HepG2 (cell line): ENCODE measurements at regions not wholly inside any gene's neighbourhood (a gene's known extent, or its start where the extent isn't known, plus 50 kb on each side); places are given as distances from the start of the nearest gene placed in this dataset.

Experiments used
- ATAC-seq: fragments of 200-7000 bp; cut with Tn5 transposase; 3 replicates; pipeline ENCODE4 v1.9.1; 2020; ENCODE audit warnings: mild to moderate bottlenecking, moderate library complexity
- BruUV-seq: library from RNA; stranded (reverse); fragments of 400-500 nt; replicated peaks from 2 replicates; lab custom pipeline; 2021; lab: Mats Ljungman, UMichigan
- CTCF ChIA-PET: fragments of 300-600 bp; formaldehyde crosslinking; extraction: SDS; loops from one replicate; lab custom pipeline; 2021; ENCODE audit warnings: low total read pairs, inconsistent platforms, low intra/inter-chr PET ratio; lab: Yijun Ruan, JAX
- POLR2A ChIA-PET: fragments of 350-600 bp; sonication (Branson Sonifier 250); formaldehyde crosslinking; loops from one replicate; lab custom pipeline; 2020; ENCODE audit warnings: antibody characterized with exemption, inconsistent platforms; lab: Yijun Ruan, JAX
- DNase-seq: peaks from one replicate; pipeline ENCODE4 v3.0.0-alpha.2; 2015; ENCODE audit warnings: low spot score
- FAIRE-seq: peaks from 3 replicates; lab custom pipeline; 2011; peaks lifted over from hg19 to GRCh38; lab: Jason Lieb, UNC
- H2AFZ ChIP-seq: one replicate; pipeline ENCODE4 v1.6.1; 2011; ENCODE audit warnings: low read length, inconsistent platforms
- H3K27ac ChIP-seq: fragments of 300-600 bp; 3 replicates; pipeline ENCODE4 v1.8.0; 2011; ENCODE audit warnings: mixed run types, mild to moderate bottlenecking, mixed read lengths, low read length, inconsistent platforms; ENCODE audit not compliant: insufficient read depth; ENCODE audit errors: extremely low read length
- H3K27me3 ChIP-seq, 2 experiments: fragments of 200-600 bp in 1 of 2; 2 replicates in 1 of 2; 3 replicates in 1 of 2; pipeline versions ENCODE4 v1.6.0 to v1.8.0; 2011; ENCODE audit warnings: low read length in 2 of 2, mild to moderate bottlenecking in 2 of 2, moderate library complexity in 2 of 2, inconsistent platforms in 1 of 2; ENCODE audit not compliant: insufficient read depth in 2 of 2, control insufficient read depth in 1 of 2
- H3K36me3 ChIP-seq, 2 experiments: fragments of 200-600 bp in 1 of 2; replicated peaks in 1 of 2; 2 replicates in 1 of 2; 3 replicates in 1 of 2; pipeline versions ENCODE4 v1.5.1 to v1.8.0; 2011; ENCODE audit warnings: low read length in 2 of 2, inconsistent platforms in 1 of 2; ENCODE audit not compliant: insufficient read depth in 2 of 2, control insufficient read depth in 1 of 2
- H3K4me1 ChIP-seq: 2 replicates; pipeline ENCODE4 v1.5.1; 2012; ENCODE audit warnings: low read length, inconsistent platforms; ENCODE audit not compliant: insufficient read depth
- H3K4me2 ChIP-seq: 2 replicates; pipeline ENCODE4 v1.6.0; 2011; ENCODE audit warnings: low read depth, low read length, inconsistent platforms
- H3K4me3 ChIP-seq, 3 experiments: fragments of 200-600 bp in 1 of 3; sonication (generic), shearing (Covaris generic) in 1 of 3; replicated peaks in 1 of 3; 2 replicates each; pipeline ENCODE4 v1.5.1; 2011 to 2016; ENCODE audit warnings: low read length in 3 of 3, inconsistent platforms in 2 of 3, low read depth in 2 of 3, mild to moderate bottlenecking in 2 of 3, control low read depth in 1 of 3, mixed read lengths in 1 of 3; ENCODE audit not compliant: insufficient read depth in 1 of 3
- H3K79me2 ChIP-seq: one replicate; pipeline ENCODE4 v1.6.1; 2011; ENCODE audit warnings: low read length, inconsistent platforms; ENCODE audit not compliant: insufficient read depth
- H3K9ac ChIP-seq: 2 replicates; pipeline ENCODE4 v1.6.0; 2011; ENCODE audit warnings: mild to moderate bottlenecking, low read depth, low read length, inconsistent platforms; ENCODE audit not compliant: insufficient read depth
- H3K9me3 ChIP-seq: 2 replicates; pipeline ENCODE4 v1.5.1; 2012; ENCODE audit warnings: mild to moderate bottlenecking, low read length
- H4K20me1 ChIP-seq: 2 replicates; pipeline ENCODE4 v1.6.0; 2011; ENCODE audit warnings: inconsistent platforms, mild to moderate bottlenecking, low read length, moderate library complexity; ENCODE audit not compliant: insufficient read depth
- MEIS1 ChIP-seq: sonication (generic); formaldehyde crosslinking; IDR thresholded peaks from 2 replicates; pipeline ENCODE4 v1.9.0; 2021; ENCODE audit warnings: mild to moderate bottlenecking, missing genetic modification reagents, moderate library complexity, borderline replicate concordance
- RELA ChIP-seq: sonication (generic); formaldehyde crosslinking; IDR thresholded peaks from 2 replicates; pipeline ENCODE4 v1.4.0; 2020; ENCODE audit warnings: missing genetic modification reagents
- RFXAP ChIP-seq: sonication (generic); formaldehyde crosslinking; IDR thresholded peaks from 2 replicates; pipeline ENCODE4 v1.4.0; 2020; ENCODE audit warnings: missing genetic modification reagents, borderline replicate concordance
- ZNF619 ChIP-seq: sonication (generic); formaldehyde crosslinking; IDR thresholded peaks from 2 replicates; pipeline ENCODE4 v1.4.0; 2020; ENCODE audit warnings: mild to moderate bottlenecking, missing genetic modification reagents
- ZNF891 ChIP-seq: sonication (generic); formaldehyde crosslinking; IDR thresholded peaks from 2 replicates; pipeline ENCODE4 v1.5.0; 2020; ENCODE audit warnings: mild to moderate bottlenecking, missing genetic modification reagents
- WGBS: methylation state at CpG from one replicate; pipeline ENCODE4 v1.1.6; 2017; ENCODE audit warnings: low lambda C conversion rate; 5-methylcytosine and 5-hydroxymethylcytosine counted together
- in situ Hi-C: cut with HindIII; loops from 2 replicates; pipeline ENCODE4 v1.10.0; 2017; ENCODE audit warnings: low pct_unique_long_range_greater_than_20kb; ENCODE audit not compliant: extremely low pct_ligation_motif_present
- intact Hi-C: fragments of 100-400 bp; cut with micrococcal nuclease; formaldehyde crosslinking; loops from one replicate; pipeline ENCODE4 v1.10.0; 2022; ENCODE audit not compliant: unreplicated experiment
- TF ChIP-seq, protein P1 (sequence below): sonication (generic); formaldehyde crosslinking; IDR thresholded peaks from 2 replicates; pipeline ENCODE4 v1.5.1; 2020; ENCODE audit warnings: mild to moderate bottlenecking, missing genetic modification reagents
- TF ChIP-seq, protein P2 (sequence below): sonication (generic); formaldehyde crosslinking; IDR thresholded peaks from 2 replicates; pipeline ENCODE4 v1.5.0; 2020; ENCODE audit warnings: missing genetic modification reagents
- TF ChIP-seq, protein P3 (sequence below): sonication (generic); formaldehyde crosslinking; conservative IDR thresholded peaks from 2 replicates; pipeline ENCODE4 v1.4.0; 2020; ENCODE audit warnings: missing genetic modification reagents
- TF ChIP-seq, protein P4 (sequence below): IDR thresholded peaks from 2 replicates; pipeline ENCODE4 v1.6.1; 2016; ENCODE audit warnings: mild to moderate bottlenecking

DNA sequence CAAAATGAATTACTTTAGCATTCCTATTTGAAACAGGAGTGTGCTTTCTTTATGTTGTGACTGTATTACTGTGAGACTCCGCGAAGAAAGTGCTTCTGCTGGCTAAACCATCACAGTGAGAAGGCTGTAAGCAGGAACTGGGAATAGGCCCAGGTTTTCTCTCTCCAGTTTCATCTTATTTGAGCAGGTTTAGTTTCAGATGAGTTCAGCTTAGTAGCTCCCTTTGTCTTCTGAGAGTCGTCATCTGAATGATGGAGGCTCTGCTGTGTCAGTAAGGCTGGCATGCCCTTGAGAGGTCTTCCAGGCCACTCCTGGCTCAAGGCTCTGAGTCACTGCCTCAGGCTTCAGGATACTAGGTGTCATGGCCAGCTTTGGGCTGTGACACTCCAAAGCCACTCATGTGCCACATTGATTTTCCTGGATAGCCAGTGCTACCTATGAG is 205.6 kb upstream of the RGS6 start:
- intact Hi-C loops: no loop called here
- Histone ChIP-seq H2AFZ (no peak overlapping the region), H3K27me3 (no peaks in the 10 kb centered on the region), H3K4me1 (no peaks in the 10 kb centered on the region), H3K79me2 (no peaks in the 10 kb centered on the region), H3K4me2 (no peak overlapping the region), H4K20me1 (no peaks in the 10 kb centered on the region), H3K9ac (no peak overlapping the region), H3K4me3 (no peak overlapping the region), H3K27ac (no peak overlapping the region), H3K9me3 (no peaks in the 10 kb centered on the region), H3K36me3 (peaks cover 10 to 37% of the 10 kb centered on the region in 2 experiments)
- ATAC-seq (no peak), DNase-seq (no peak), FAIRE-seq (no peak)
- BruUV-seq: no TSS peak
- POLR2A ChIA-PET: no interaction called here
- TF ChIP-seq RELA (CRISPR knock-in tag) (no peak), ZNF619 (no peak), RFXAP (CRISPR knock-in tag) (no peak), MEIS1 (CRISPR knock-in tag) (no peak), ZNF891 (CRISPR knock-in tag) (no peak)
- TF ChIP-seq, protein P1, sequence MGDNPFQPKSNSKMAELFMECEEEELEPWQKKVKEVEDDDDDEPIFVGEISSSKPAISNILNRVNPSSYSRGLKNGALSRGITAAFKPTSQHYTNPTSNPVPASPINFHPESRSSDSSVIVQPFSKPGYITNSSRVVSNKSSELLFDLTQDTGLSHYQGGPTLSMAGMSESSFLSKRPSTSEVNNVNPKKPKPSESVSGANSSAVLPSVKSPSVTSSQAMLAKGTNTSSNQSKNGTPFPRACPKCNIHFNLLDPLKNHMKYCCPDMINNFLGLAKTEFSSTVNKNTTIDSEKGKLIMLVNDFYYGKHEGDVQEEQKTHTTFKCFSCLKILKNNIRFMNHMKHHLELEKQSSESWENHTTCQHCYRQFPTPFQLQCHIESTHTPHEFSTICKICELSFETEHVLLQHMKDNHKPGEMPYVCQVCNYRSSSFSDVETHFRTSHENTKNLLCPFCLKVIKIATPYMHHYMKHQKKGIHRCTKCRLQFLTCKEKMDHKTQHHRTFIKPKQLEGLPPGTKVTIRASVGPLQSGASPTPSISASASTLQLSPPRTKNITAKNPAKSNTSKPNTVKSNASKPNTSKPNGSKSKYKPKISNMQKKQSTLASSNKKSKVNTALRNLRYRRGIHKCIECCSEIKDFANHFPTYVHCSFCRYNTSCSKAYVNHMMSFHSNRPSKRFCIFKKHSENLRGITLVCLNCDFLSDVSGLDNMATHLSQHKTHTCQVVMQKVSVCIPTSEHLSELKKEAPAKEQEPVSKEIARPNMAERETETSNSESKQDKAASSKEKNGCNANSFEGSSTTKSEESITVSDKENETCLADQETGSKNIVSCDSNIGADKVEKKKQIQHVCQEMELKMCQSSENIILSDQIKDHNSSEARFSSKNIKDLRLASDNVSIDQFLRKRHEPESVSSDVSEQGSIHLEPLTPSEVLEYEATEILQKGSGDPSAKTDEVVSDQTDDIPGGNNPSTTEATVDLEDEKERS (CRISPR knock-in tag): no peak
- TF ChIP-seq, protein P2, sequence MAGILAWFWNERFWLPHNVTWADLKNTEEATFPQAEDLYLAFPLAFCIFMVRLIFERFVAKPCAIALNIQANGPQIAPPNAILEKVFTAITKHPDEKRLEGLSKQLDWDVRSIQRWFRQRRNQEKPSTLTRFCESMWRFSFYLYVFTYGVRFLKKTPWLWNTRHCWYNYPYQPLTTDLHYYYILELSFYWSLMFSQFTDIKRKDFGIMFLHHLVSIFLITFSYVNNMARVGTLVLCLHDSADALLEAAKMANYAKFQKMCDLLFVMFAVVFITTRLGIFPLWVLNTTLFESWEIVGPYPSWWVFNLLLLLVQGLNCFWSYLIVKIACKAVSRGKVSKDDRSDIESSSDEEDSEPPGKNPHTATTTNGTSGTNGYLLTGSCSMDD: no peak
- TF ChIP-seq, protein P3, sequence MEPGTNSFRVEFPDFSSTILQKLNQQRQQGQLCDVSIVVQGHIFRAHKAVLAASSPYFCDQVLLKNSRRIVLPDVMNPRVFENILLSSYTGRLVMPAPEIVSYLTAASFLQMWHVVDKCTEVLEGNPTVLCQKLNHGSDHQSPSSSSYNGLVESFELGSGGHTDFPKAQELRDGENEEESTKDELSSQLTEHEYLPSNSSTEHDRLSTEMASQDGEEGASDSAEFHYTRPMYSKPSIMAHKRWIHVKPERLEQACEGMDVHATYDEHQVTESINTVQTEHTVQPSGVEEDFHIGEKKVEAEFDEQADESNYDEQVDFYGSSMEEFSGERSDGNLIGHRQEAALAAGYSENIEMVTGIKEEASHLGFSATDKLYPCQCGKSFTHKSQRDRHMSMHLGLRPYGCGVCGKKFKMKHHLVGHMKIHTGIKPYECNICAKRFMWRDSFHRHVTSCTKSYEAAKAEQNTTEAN (CRISPR knock-in tag): no peak
- TF ChIP-seq, protein P4, sequence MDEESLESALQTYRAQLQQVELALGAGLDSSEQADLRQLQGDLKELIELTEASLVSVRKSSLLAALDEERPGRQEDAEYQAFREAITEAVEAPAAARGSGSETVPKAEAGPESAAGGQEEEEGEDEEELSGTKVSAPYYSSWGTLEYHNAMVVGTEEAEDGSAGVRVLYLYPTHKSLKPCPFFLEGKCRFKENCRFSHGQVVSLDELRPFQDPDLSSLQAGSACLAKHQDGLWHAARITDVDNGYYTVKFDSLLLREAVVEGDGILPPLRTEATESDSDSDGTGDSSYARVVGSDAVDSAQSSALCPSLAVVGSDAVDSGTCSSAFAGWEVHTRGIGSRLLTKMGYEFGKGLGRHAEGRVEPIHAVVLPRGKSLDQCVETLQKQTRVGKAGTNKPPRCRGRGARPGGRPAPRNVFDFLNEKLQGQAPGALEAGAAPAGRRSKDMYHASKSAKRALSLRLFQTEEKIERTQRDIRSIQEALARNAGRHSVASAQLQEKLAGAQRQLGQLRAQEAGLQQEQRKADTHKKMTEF (CRISPR knock-in tag): no peak
- in situ Hi-C loops: loop anchor here (10.0 kb wide), 1 partner anchor 128 kb away; no protein-coding TSS in a partner anchor
- WGBS: 97% methylated on average over 3 of the region's 3 CpGs
- CTCF ChIA-PET: no interaction called here
